Neuronal stem cell (in vitro differentiated cells): ENCODE measurements at regions not wholly inside any gene's neighbourhood (a gene's known extent, or its start where the extent isn't known, plus 50 kb on each side); places are given as distances from the start of the nearest gene placed in this dataset.
A peak's percentile ranks its signal among the peaks of the same experiment; 100 is the strongest.

Source experiments
- DNase-seq: peaks from one replicate; pipeline ENCODE4 v3.0.0-alpha.2; 2013; ENCODE audit warnings: low spot score
- H2AFZ ChIP-seq: one replicate; pipeline ENCODE4 v1.6.1; 2013; ENCODE audit warnings: mild to moderate bottlenecking, low read length, inconsistent platforms
- H2AK5ac ChIP-seq: 2 replicates; pipeline ENCODE4 v1.6.1; 2013; ENCODE audit warnings: low read depth, mild to moderate bottlenecking, inconsistent platforms, low read length, moderate library complexity, mixed read lengths
- H2BK120ac ChIP-seq: 2 replicates; pipeline ENCODE4 v1.6.1; 2013; ENCODE audit warnings: low read depth, mild to moderate bottlenecking, inconsistent platforms, low read length, moderate library complexity, mixed read lengths
- H2BK12ac ChIP-seq: one replicate; pipeline ENCODE4 v1.6.1; 2013; ENCODE audit warnings: low read length, inconsistent platforms
- H2BK15ac ChIP-seq: 2 replicates; pipeline ENCODE4 v1.6.1; 2013; ENCODE audit warnings: mild to moderate bottlenecking, low read length, inconsistent platforms, mixed read lengths
- H2BK5ac ChIP-seq: one replicate; pipeline ENCODE4 v1.6.1; 2013; ENCODE audit warnings: inconsistent platforms, mild to moderate bottlenecking, low read length, moderate library complexity
- H3K14ac ChIP-seq: one replicate; pipeline ENCODE4 v1.6.1; 2013; ENCODE audit warnings: low read length, inconsistent platforms
- H3K18ac ChIP-seq: 2 replicates; pipeline ENCODE4 v1.6.1; 2013; ENCODE audit warnings: low read length, inconsistent platforms
- H3K23ac ChIP-seq: 2 replicates; pipeline ENCODE4 v1.6.1; 2013; ENCODE audit warnings: low read depth, mild to moderate bottlenecking, mixed read lengths, low read length, inconsistent platforms; ENCODE audit not compliant: poor library complexity
- H3K27ac ChIP-seq: replicated peaks from 3 replicates; pipeline ENCODE4 v1.5.1; 2013; ENCODE audit warnings: low read length, inconsistent platforms
- H3K27me3 ChIP-seq, 3 experiments: 2 replicates each; pipeline ENCODE4 v1.6.1; 2013; ENCODE audit warnings: low read length in 3 of 3, mild to moderate bottlenecking in 2 of 3, inconsistent platforms in 1 of 3, low read depth in 1 of 3, mixed read lengths in 1 of 3, moderate library complexity in 1 of 3; ENCODE audit not compliant: control insufficient read depth in 3 of 3, insufficient read depth in 3 of 3
- H3K36me3 ChIP-seq, 2 donors: replicated peaks in 1 of 2; 2 replicates each; pipeline ENCODE4 v1.6.1; 2013; ENCODE audit warnings: low read length in 2 of 2; ENCODE audit not compliant: control insufficient read depth in 2 of 2, insufficient read depth in 2 of 2
- H3K4ac ChIP-seq: 2 replicates; pipeline ENCODE4 v1.6.1; 2013; ENCODE audit warnings: inconsistent platforms, mild to moderate bottlenecking, low read length, moderate library complexity
- H3K4me1 ChIP-seq, 2 donors: 1 replicate in 1 of 2; 2 replicates in 1 of 2; pipeline ENCODE4 v1.6.1; 2013; ENCODE audit warnings: low read length in 2 of 2, low read depth in 1 of 2; ENCODE audit not compliant: control insufficient read depth in 2 of 2, insufficient read depth in 1 of 2
- H3K4me2 ChIP-seq: one replicate; pipeline ENCODE4 v1.6.1; 2013; ENCODE audit warnings: mild to moderate bottlenecking, low read length, inconsistent platforms; ENCODE audit not compliant: insufficient read depth, poor library complexity, severe bottlenecking
- H3K4me3 ChIP-seq, 2 donors: 2 replicates each; pipeline ENCODE4 v1.5.1; 2013; ENCODE audit warnings: low read length in 2 of 2, mild to moderate bottlenecking in 2 of 2, inconsistent platforms in 1 of 2, moderate library complexity in 1 of 2
- H3K79me1 ChIP-seq: one replicate; pipeline ENCODE4 v1.6.1; 2013; ENCODE audit warnings: low read depth, mild to moderate bottlenecking, inconsistent platforms, low read length, moderate library complexity
- H3K9ac ChIP-seq: one replicate; pipeline ENCODE4 v1.6.1; 2013; ENCODE audit warnings: mild to moderate bottlenecking, low read depth, low read length, inconsistent platforms; ENCODE audit not compliant: poor library complexity
- H3K9me3 ChIP-seq, 2 donors: replicated peaks in 1 of 2; 2 replicates each; pipeline versions ENCODE3 to v1.6.1; 2013; ENCODE audit warnings: low read length in 2 of 2, mild to moderate bottlenecking in 2 of 2, inconsistent platforms in 1 of 2, low read depth in 1 of 2, mixed read lengths in 1 of 2, moderate library complexity in 1 of 2; ENCODE audit not compliant: control insufficient read depth in 2 of 2, insufficient read depth in 1 of 2
- H4K8ac ChIP-seq: one replicate; pipeline ENCODE4 v1.6.1; 2013; ENCODE audit warnings: low read depth, mild to moderate bottlenecking, inconsistent platforms, low read length, moderate library complexity
- H4K91ac ChIP-seq: one replicate; pipeline ENCODE4 v1.6.1; 2013; ENCODE audit warnings: low read length, low read depth, mild to moderate bottlenecking, inconsistent platforms; ENCODE audit not compliant: poor library complexity
- WGBS, 2 donors: extraction: QIAGEN DNeasy Blood & Tissue Kit; methylation state at CpG; one replicate each; pipeline ENCODE4 v1.1.7; 2013; ENCODE audit warnings: missing lambda C conversion rate in 2 of 2, mixed read lengths in 1 of 2; ENCODE audit not compliant: insufficient read length in 2 of 2, insufficient replicate concordance in 1 of 2; ENCODE audit errors: extremely low coverage in 2 of 2; 5-methylcytosine and 5-hydroxymethylcytosine counted together

- DNase-seq: no peak
- H3K23ac ChIP-seq: no peak overlapping the region
- no CpG with 5 or more reads among the region's 3 CpGs for WGBS, 2 donors
- no peaks in the 10 kb centered on the region for H3K9me3 ChIP-seq
- H3K4me3 ChIP-seq: no peak overlapping the region
- no peak overlapping the region for H3K27ac ChIP-seq
- H2BK120ac ChIP-seq: no peak overlapping the region
- H3K27me3 ChIP-seq: no peaks in the 10 kb centered on the region
- no peak overlapping the region for H3K14ac ChIP-seq
- H3K4me2 ChIP-seq: no peak overlapping the region
- H3K79me1 ChIP-seq: no peaks in the 10 kb centered on the region
- H3K4ac ChIP-seq: no peak overlapping the region
- no peak overlapping the region for H2BK5ac ChIP-seq
- no peak overlapping the region for H2BK15ac ChIP-seq
- no peak overlapping the region for H3K18ac ChIP-seq
- H2AFZ ChIP-seq: no peak overlapping the region
- no peak overlapping the region for H3K9ac ChIP-seq
- H2AK5ac ChIP-seq: no peak overlapping the region
- no peak overlapping the region for H4K8ac ChIP-seq
- no peaks in the 10 kb centered on the region for H3K4me1 ChIP-seq
- peak overlapping the region; percentile 20 for H4K91ac ChIP-seq
- H2BK12ac ChIP-seq: no peak overlapping the region
- H3K36me3 ChIP-seq: no peaks in the 10 kb centered on the region
These were observed 1564.9 kb downstream of the OLFM4 start for GRCh38 chr13:54593504-54593903.

DNA sequence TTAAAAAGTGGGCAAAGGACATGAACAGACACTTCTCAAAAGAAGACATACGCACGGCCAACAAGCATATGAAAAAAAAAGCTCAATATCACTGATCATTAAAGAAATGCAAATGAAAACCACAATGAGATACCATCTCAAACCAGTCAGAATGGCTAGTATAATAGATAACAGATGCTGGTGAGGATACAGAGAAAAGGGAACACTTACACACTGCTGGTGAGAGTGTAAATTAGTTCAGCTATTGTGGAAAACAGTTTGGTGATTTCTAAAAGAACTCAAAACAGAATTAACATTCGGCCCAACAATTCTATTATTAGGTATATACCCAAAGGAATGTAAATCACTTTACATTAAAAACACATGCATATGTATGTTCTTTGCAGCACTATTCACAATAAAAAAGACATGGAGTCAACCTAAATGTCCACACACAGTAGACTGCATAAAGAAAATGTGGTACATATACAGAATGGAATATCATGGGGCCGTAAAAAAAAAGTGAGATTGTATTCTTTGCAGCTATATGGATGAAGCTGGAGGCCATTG, 1569.0 kb downstream of the OLFM4 start:
- Histone ChIP-seq H3K9ac (no peak overlapping the region), H3K27me3 (no peaks in the 10 kb centered on the region), H4K8ac (no peak overlapping the region), H3K4me3 (no peak overlapping the region), H2AK5ac (no peak overlapping the region), H3K36me3 (no peaks in the 10 kb centered on the region), H4K91ac (no peak overlapping the region), H3K23ac (no peak overlapping the region), H3K18ac (no peak overlapping the region), H3K9me3 (no peaks in the 10 kb centered on the region), H3K79me1 (no peaks in the 10 kb centered on the region), H2AFZ (no peak overlapping the region), H2BK120ac (no peak overlapping the region), H2BK5ac (no peak overlapping the region), H2BK12ac (no peak overlapping the region), H3K14ac (no peak overlapping the region), H3K4ac (no peak overlapping the region), H3K4me2 (no peak overlapping the region), H3K27ac (no peak overlapping the region), H2BK15ac (no peak overlapping the region), H3K4me1 (no peaks in the 10 kb centered on the region)
- no CpG with 5 or more reads among the region's 4 CpGs for WGBS, 2 donors
- no peak for DNase-seq

DNA sequence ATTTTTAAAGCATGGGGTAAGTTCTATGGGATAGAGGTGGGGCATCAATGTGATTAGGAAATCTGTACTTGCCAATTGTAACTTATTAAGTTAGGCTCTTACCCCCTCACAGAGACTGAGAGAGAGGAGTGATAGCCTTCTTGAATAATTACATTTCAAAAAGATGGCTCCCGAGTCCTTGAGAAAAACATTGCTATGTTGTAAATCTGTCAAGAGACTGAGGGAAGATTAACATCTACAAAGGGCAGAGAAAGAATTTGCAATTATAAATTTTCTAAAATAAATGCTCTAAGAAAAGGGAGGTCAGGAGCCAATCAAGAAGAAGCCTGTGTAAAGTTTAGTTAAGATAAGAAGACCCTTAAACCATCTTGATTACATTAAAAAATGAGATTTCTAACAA, 1570.8 kb downstream of the OLFM4 start:
- no peak overlapping the region for H3K4ac ChIP-seq
- no peaks in the 10 kb centered on the region for H3K27me3 ChIP-seq
- H3K27ac ChIP-seq: no peak overlapping the region
- no peak overlapping the region for H2BK15ac ChIP-seq
- no peak overlapping the region for H2BK12ac ChIP-seq
- no peaks in the 10 kb centered on the region for H3K36me3 ChIP-seq
- no peak overlapping the region for H4K8ac ChIP-seq
- no peak overlapping the region for H3K9ac ChIP-seq
- H3K23ac ChIP-seq: no peak overlapping the region
- H3K79me1 ChIP-seq: no peaks in the 10 kb centered on the region
- no peak overlapping the region for H3K14ac ChIP-seq
- no peak overlapping the region for H3K4me3 ChIP-seq
- H2BK120ac ChIP-seq: no peak overlapping the region
- no peak overlapping the region for H2AK5ac ChIP-seq
- no peaks in the 10 kb centered on the region for H3K4me1 ChIP-seq
- no peak overlapping the region for H2BK5ac ChIP-seq
- H4K91ac ChIP-seq: no peak overlapping the region
- H3K9me3 ChIP-seq: no peaks in the 10 kb centered on the region
- no peak overlapping the region for H2AFZ ChIP-seq
- no peak for DNase-seq
- H3K18ac ChIP-seq: no peak overlapping the region
- WGBS, 2 donors: no CpG with 5 or more reads among the region's 1 CpG
- no peak overlapping the region for H3K4me2 ChIP-seq

DNA sequence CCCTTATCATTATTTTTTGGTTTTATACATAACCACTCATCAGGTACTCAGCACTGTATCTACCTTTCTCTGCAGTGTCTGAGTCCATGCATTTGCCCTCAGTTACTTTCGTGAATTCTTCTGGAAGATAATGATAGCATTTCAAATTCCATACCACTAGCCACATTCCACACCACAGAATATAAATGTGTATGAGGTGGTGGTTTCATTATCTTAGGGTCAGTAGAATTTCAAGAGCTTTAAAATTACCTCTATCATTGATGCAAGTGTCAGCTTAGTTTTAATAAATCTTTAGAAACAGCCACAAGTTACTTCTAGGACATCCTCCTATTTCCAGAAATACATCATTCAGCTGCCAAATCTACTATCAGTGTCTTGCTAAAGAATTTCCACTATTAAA, 1578.3 kb downstream of the OLFM4 start:
- Histone ChIP-seq H3K79me1 (no peaks in the 10 kb centered on the region), H2BK15ac (no peak overlapping the region), H3K4me1 (peaks cover 0 to 2% of the 10 kb centered on the region in 2 donors), H3K9me3 (no peaks in the 10 kb centered on the region), H3K36me3 (no peaks in the 10 kb centered on the region), H3K27ac (no peak overlapping the region), H3K14ac (no peak overlapping the region), H2BK5ac (no peak overlapping the region), H2AK5ac (no peak overlapping the region), H3K4me3 (no peak overlapping the region), H3K9ac (no peak overlapping the region), H3K18ac (no peak overlapping the region), H3K27me3 (no peaks in the 10 kb centered on the region), H2BK120ac (no peak overlapping the region), H2BK12ac (no peak overlapping the region), H3K23ac (no peak overlapping the region), H4K91ac (no peak overlapping the region), H4K8ac (no peak overlapping the region), H3K4ac (no peak overlapping the region), H3K4me2 (no peak overlapping the region), H2AFZ (no peak overlapping the region)
- no CpG with 5 or more reads among the region's 1 CpG for WGBS, 2 donors
- no peak for DNase-seq
